Gastrocnemius medialis (tissue), 4 donors: ENCODE measurements at regions not wholly inside any gene's neighbourhood (a gene's known extent, or its start where the extent isn't known, plus 50 kb on each side); places are given as distances from the start of the nearest gene placed in this dataset.
"Not testable (repeated sequence)": the region's sequence is repeated elsewhere in the genome, so short reads cannot be mapped to it uniquely, and the experiment has no call there.

Experiments used
- ATAC-seq, 2 donors: fragments of 150-250 bp; one replicate each; pipeline ENCODE4 v1.9.1; 2016
- DNase-seq, 2 donors: peaks; one replicate each; pipeline ENCODE4 v3.0.0-alpha.2; 2019
- H3K27ac ChIP-seq, 4 donors: fragments of 200-600 bp; sonication (generic); 1 replicate in 1 of 4; 2 replicates in 3 of 4; pipeline ENCODE4 v1.5.1; 2016 to 2018; ENCODE audit warnings: mild to moderate bottlenecking in 2 of 4, moderate library complexity in 1 of 4
- H3K27me3 ChIP-seq, 3 donors: fragments of 200-600 bp; sonication (generic) in 2 of 3; 1 replicate in 1 of 3; 2 replicates in 2 of 3; pipeline versions ENCODE4 v1.5.1 to v1.6.0; 2016 to 2019; ENCODE audit warnings: mild to moderate bottlenecking in 1 of 3, moderate library complexity in 1 of 3
- H3K36me3 ChIP-seq, 2 donors: fragments of 200-600 bp; sonication (generic) in 1 of 2; one replicate each; pipeline ENCODE4 v1.5.1; 2017 to 2018
- H3K4me1 ChIP-seq, 2 donors: fragments of 200-600 bp; sonication (generic) in 1 of 2; one replicate each; pipeline ENCODE4 v1.5.1; 2016 to 2017; ENCODE audit warnings: mild to moderate bottlenecking in 2 of 2
- H3K4me3 ChIP-seq, 4 donors: fragments of 200-600 bp; sonication (generic) in 3 of 4; 1 replicate in 1 of 4; 2 replicates in 3 of 4; pipeline ENCODE4 v1.5.1; 2016 to 2019; ENCODE audit warnings: mild to moderate bottlenecking in 2 of 4
- H3K9me3 ChIP-seq, 3 donors: fragments of 200-600 bp; sonication (generic) in 2 of 3; 1 replicate in 1 of 3; 2 replicates in 2 of 3; pipeline ENCODE4 v1.5.1; 2016 to 2019
- CTCF ChIP-seq, 5 experiments: fragments of 450-650 bp in 3 of 5; fragments of 200-600 bp in 2 of 5; sonication (generic) in 2 of 5; IDR thresholded peaks in 4 of 5; conservative IDR thresholded peaks in 1 of 5; 1 replicate in 4 of 5; 2 replicates in 1 of 5; pipeline ENCODE4 v1.5.1; 2016 to 2019; ENCODE audit warnings: antibody characterized with exemption in 5 of 5, mild to moderate bottlenecking in 3 of 5, moderate library complexity in 3 of 5
- POLR2A ChIP-seq, 2 donors: fragments of 450-650 bp; IDR thresholded peaks; one replicate each; pipeline ENCODE4 v1.6.1; 2017; ENCODE audit warnings: antibody characterized with exemption in 2 of 2, mild to moderate bottlenecking in 2 of 2, moderate library complexity in 2 of 2
- in situ Hi-C, 4 donors: fragments of 200-750 bp; cut with MboI; loops; one replicate each; pipeline versions ENCODE4 v1.15.0 to v1.8.0; 2017; ENCODE audit warnings: low sequenced_read_pairs in 4 of 4
- intact Hi-C: fragments of 100-400 bp; cut with DNase I; formaldehyde crosslinking; loops from one replicate; pipeline ENCODE4 v1.15.1; 2023; ENCODE audit warnings: low total_unique reads

GRCh38 chr9:85163825-85164224 lies 494.3 kb downstream of the NTRK2 start:
- no peaks in the 10 kb centered on the region for H3K27me3 ChIP-seq
- DNase-seq (no peak), ATAC-seq (no peak)
- no peaks in the 10 kb centered on the region for H3K9me3 ChIP-seq
- H3K4me1 ChIP-seq, result no peaks in the 10 kb centered on the region
- intact Hi-C loops (no loop called here), in situ Hi-C loops (no loop called here)
- no peak overlapping the region for H3K4me3 ChIP-seq
- no peaks in the 10 kb centered on the region for H3K36me3 ChIP-seq
- no peak overlapping the region for H3K27ac ChIP-seq
- TF ChIP-seq POLR2A (IDR thresholded peaks at IDR 0.05) (no peak), CTCF (IDR thresholded peaks at IDR 0.05 in 4 of 5, conservative IDR thresholded peaks at IDR 0.05 in 1 of 5) (no peak)

GRCh38 chr9:85163415-85163814 lies 493.9 kb downstream of the NTRK2 start:
- Histone ChIP-seq H3K4me1 (no peaks in the 10 kb centered on the region), H3K27ac (no peak overlapping the region), H3K27me3 (no peaks in the 10 kb centered on the region), H3K9me3 (no peaks in the 10 kb centered on the region), H3K4me3 (no peak overlapping the region), H3K36me3 (no peaks in the 10 kb centered on the region)
- in situ Hi-C loops, result no loop called here
- DNase-seq (no peak), ATAC-seq (peak; percentile 44 to 65)
- TF ChIP-seq CTCF (IDR thresholded peaks at IDR 0.05 in 4 of 5, conservative IDR thresholded peaks at IDR 0.05 in 1 of 5) (no peak), POLR2A (IDR thresholded peaks at IDR 0.05) (no peak)
- intact Hi-C loops, result no loop called here

- ATAC-seq (peak; percentile 51 to 77), DNase-seq (peak in 1 of 2 donors; percentile 19)
- Histone ChIP-seq H3K36me3 (no peaks in the 10 kb centered on the region), H3K27me3 (no peaks in the 10 kb centered on the region), H3K9me3 (no peaks in the 10 kb centered on the region), H3K27ac (peak overlapping the region in 1 of 4 donors; percentile 29), H3K4me1 (no peaks in the 10 kb centered on the region), H3K4me3 (no peak overlapping the region)
- in situ Hi-C loops, result no loop called here
- intact Hi-C loops, result no loop called here
- no peak for TF ChIP-seq POLR2A (IDR thresholded peaks at IDR 0.05)
- no peak for TF ChIP-seq CTCF (IDR thresholded peaks at IDR 0.05 in 4 of 5, conservative IDR thresholded peaks at IDR 0.05 in 1 of 5)
Observed at GRCh38 chr9:85162822-85163221, 493.3 kb downstream of the NTRK2 start.

GRCh38 chr9:85160944-85161343 lies 491.4 kb downstream of the NTRK2 start:
- H3K27me3 ChIP-seq, H3K27ac ChIP-seq, in situ Hi-C loops, H3K9me3 ChIP-seq, H3K4me1 ChIP-seq, intact Hi-C loops, H3K4me3 ChIP-seq, ATAC-seq, DNase-seq, H3K36me3 ChIP-seq: not testable (repeated sequence)

GRCh38 chr9:85158512-85158911 lies 489.0 kb downstream of the NTRK2 start:
- Histone ChIP-seq H3K4me3 (no peak overlapping the region), H3K36me3 (no peaks in the 10 kb centered on the region), H3K4me1 (no peaks in the 10 kb centered on the region), H3K9me3 (no peaks in the 10 kb centered on the region), H3K27me3 (no peaks in the 10 kb centered on the region), H3K27ac (no peak overlapping the region)
- intact Hi-C loops (no loop called here), in situ Hi-C loops (no loop called here)
- TF ChIP-seq CTCF (IDR thresholded peaks at IDR 0.05 in 4 of 5, conservative IDR thresholded peaks at IDR 0.05 in 1 of 5), result no peak
- ATAC-seq (no peak), DNase-seq (no peak)
